ENCODE measurements at regions not wholly inside any gene's neighbourhood (a gene's known extent, or its start where the extent isn't known, plus 50 kb on each side); places are given as distances from the start of the nearest gene placed in this dataset.
A peak's percentile ranks its signal among the peaks of the same experiment; 100 is the strongest.

GRCh38 chr1:171433451-171433850 is 51.9 kb upstream of the PRRC2C start:
- no peak overlapping the region for H3K27ac ChIP-seq (ENCODE audit: low read depth, low read length)
- no peak overlapping the region for H3K4me3 ChIP-seq (ENCODE audit: low read depth, low read length)
- ChIA-PET POLR2A (no interaction called here), CTCF (no interaction called here)
- no peak for TF ChIP-seq CTCF (IDR thresholded peaks at IDR 0.05; ENCODE audit: low read depth, low read length)
- peaks cover 2% of the 10 kb centered on the region; the same call in 1 of the 2 replicates for H3K9me3 ChIP-seq (ENCODE audit: control insufficient read depth, insufficient read depth, low read length)
- DNase-seq (ENCODE audit: low read depth, low spot score), result peak; percentile 7
- no peaks in the 10 kb centered on the region for H3K27me3 ChIP-seq (ENCODE audit: control insufficient read depth, insufficient read depth, low read length)

- peak; percentile 63 for DNase-seq (ENCODE audit: low read depth, low spot score)
- H3K9me3 ChIP-seq (ENCODE audit: control insufficient read depth, insufficient read depth, low read length), result no peaks in the 10 kb centered on the region
- no peaks in the 10 kb centered on the region for H3K27me3 ChIP-seq (ENCODE audit: control insufficient read depth, insufficient read depth, low read length)
- POLR2A ChIA-PET, result no interaction called here
- peak overlapping the region; percentile 83 for H3K27ac ChIP-seq (ENCODE audit: low read depth, low read length)
- no peak for TF ChIP-seq CTCF (IDR thresholded peaks at IDR 0.05; ENCODE audit: low read depth, low read length)
- CTCF ChIA-PET, result no interaction called here
- H3K4me3 ChIP-seq (ENCODE audit: low read depth, low read length), result peak overlapping the region; percentile 27
Observed at GRCh38 chr1:171434717-171435346, 50.5 kb upstream of the PRRC2C start.
